Stimulated activated CD4-positive, alpha-beta T cell treated with anti-CD3 and anti-CD28 coated beads, Interleukin-1b, Interleukin-23, amount 100 ng/mL, for 48 hours (primary cell): ENCODE measurements at regions not wholly inside any gene's neighbourhood (a gene's known extent, or its start where the extent isn't known, plus 50 kb on each side); places are given as distances from the start of the nearest gene placed in this dataset.
"Not testable (repeated sequence)": the region's sequence is repeated elsewhere in the genome, so short reads cannot be mapped to it uniquely, and the experiment has no call there.

ENCODE experiments used
- DNase-seq: peaks from one replicate; pipeline ENCODE4 v3.0.0-alpha.2; 2020

GRCh38 chr2:126952216-126952615 lies 53.5 kb downstream of the TEX51 start:
- no peak for DNase-seq

GRCh38 chr2:126953483-126953882 lies 54.8 kb downstream of the TEX51 start:
- DNase-seq, result no peak

- DNase-seq, result no peak
These were observed 56.1 kb downstream of the TEX51 start for GRCh38 chr2:126954831-126955230.

GRCh38 chr2:126956773-126957172 lies 58.1 kb downstream of the TEX51 start:
- DNase-seq, result not testable (repeated sequence)

- DNase-seq, result no peak
These were observed 64.7 kb downstream of the TEX51 start for GRCh38 chr2:126963390-126963789.

- DNase-seq, result no peak
These were observed 67.9 kb downstream of the TEX51 start for GRCh38 chr2:126966601-126967000.

GRCh38 chr2:126970583-126970982 lies 71.9 kb downstream of the TEX51 start:
- no peak for DNase-seq

GRCh38 chr2:126971162-126971480 lies 72.4 kb downstream of the TEX51 start:
- no peak for DNase-seq

- peak; percentile 68 for DNase-seq
These were observed 73.0 kb downstream of the TEX51 start for GRCh38 chr2:126971481-126972278.

- no peak for DNase-seq
These were observed 73.6 kb downstream of the TEX51 start for GRCh38 chr2:126972279-126972626.

- DNase-seq, result no peak
These were observed 75.1 kb downstream of the TEX51 start for GRCh38 chr2:126973745-126974144.

GRCh38 chr2:126975671-126976655 lies 77.3 kb downstream of the TEX51 start:
- DNase-seq, result no peak

- no peak for DNase-seq
These were observed 78.1 kb downstream of the TEX51 start for GRCh38 chr2:126976721-126977328.

- no peak for DNase-seq
These were observed 79.6 kb downstream of the TEX51 start for GRCh38 chr2:126978333-126978732.

- DNase-seq, result no peak
These were observed 80.6 kb downstream of the TEX51 start for GRCh38 chr2:126979039-126980003.

- DNase-seq, result no peak
These were observed 82.8 kb downstream of the TEX51 start for GRCh38 chr2:126981476-126981875.

GRCh38 chr2:126982935-126983334 lies 84.2 kb downstream of the TEX51 start:
- DNase-seq, result no peak

- DNase-seq, result no peak
These were observed 88.0 kb downstream of the TEX51 start for GRCh38 chr2:126986631-126987187.

GRCh38 chr2:126988482-126988881 lies 89.8 kb downstream of the TEX51 start:
- no peak for DNase-seq

- DNase-seq, result not testable (repeated sequence)
These were observed 90.4 kb downstream of the TEX51 start for GRCh38 chr2:126989064-126989463.

- DNase-seq, result no peak
These were observed 91.5 kb downstream of the TEX51 start for GRCh38 chr2:126990200-126990599.
